IPS-15b (cell line): ENCODE measurements at regions not wholly inside any gene's neighbourhood (a gene's known extent, or its start where the extent isn't known, plus 50 kb on each side); places are given as distances from the start of the nearest gene placed in this dataset.
"Not testable (repeated sequence)": the region's sequence is repeated elsewhere in the genome, so short reads cannot be mapped to it uniquely, and the experiment has no call there.

Source experiments
- H3K27me3 ChIP-seq: one replicate; pipeline ENCODE4 v1.6.1; 2013; ENCODE audit warnings: low read length; ENCODE audit not compliant: control insufficient read depth, insufficient read depth
- H3K36me3 ChIP-seq: one replicate; pipeline ENCODE4 v1.6.1; 2013; ENCODE audit warnings: low read length; ENCODE audit not compliant: control insufficient read depth, insufficient read depth
- H3K4me1 ChIP-seq: one replicate; pipeline ENCODE4 v1.6.1; 2013; ENCODE audit warnings: mild to moderate bottlenecking, low read length; ENCODE audit not compliant: control insufficient read depth, insufficient read depth
- H3K4me3 ChIP-seq: one replicate; pipeline ENCODE4 v1.5.1; 2013; ENCODE audit warnings: low read depth, low read length
- H3K9ac ChIP-seq: one replicate; pipeline ENCODE4 v1.6.1; 2013; ENCODE audit warnings: low read depth, mild to moderate bottlenecking, low read length
- H3K9me3 ChIP-seq: one replicate; pipeline ENCODE4 v1.6.1; 2013; ENCODE audit warnings: mild to moderate bottlenecking, low read length; ENCODE audit not compliant: control insufficient read depth, insufficient read depth

GRCh38 chr4:111961026-111961425, 184.2 kb upstream of the FAM241A start:
- H3K4me1 ChIP-seq, H3K4me3 ChIP-seq, H3K9ac ChIP-seq, H3K27me3 ChIP-seq, H3K36me3 ChIP-seq, H3K9me3 ChIP-seq: not testable (repeated sequence)

- H3K9me3 ChIP-seq: no peaks in the 10 kb centered on the region
- H3K4me3 ChIP-seq: no peak overlapping the region
- H3K27me3 ChIP-seq: no peaks in the 10 kb centered on the region
- no peak overlapping the region for H3K9ac ChIP-seq
- H3K36me3 ChIP-seq: no peaks in the 10 kb centered on the region
- no peaks in the 10 kb centered on the region for H3K4me1 ChIP-seq
These were observed 183.4 kb upstream of the FAM241A start for GRCh38 chr4:111961809-111962208.

GRCh38 chr4:111963158-111963700, 182.0 kb upstream of the FAM241A start:
- Histone ChIP-seq H3K4me1 (no peaks in the 10 kb centered on the region), H3K9me3 (no peaks in the 10 kb centered on the region), H3K4me3 (no peak overlapping the region), H3K27me3 (no peaks in the 10 kb centered on the region), H3K9ac (no peak overlapping the region), H3K36me3 (no peaks in the 10 kb centered on the region)

GRCh38 chr4:111977419-111977965, 167.8 kb upstream of the FAM241A start:
- no peaks in the 10 kb centered on the region for H3K36me3 ChIP-seq
- no peak overlapping the region for H3K9ac ChIP-seq
- no peaks in the 10 kb centered on the region for H3K9me3 ChIP-seq
- no peaks in the 10 kb centered on the region for H3K27me3 ChIP-seq
- H3K4me3 ChIP-seq: no peak overlapping the region
- no peaks in the 10 kb centered on the region for H3K4me1 ChIP-seq

GRCh38 chr4:111979921-111980320, 165.3 kb upstream of the FAM241A start:
- no peaks in the 10 kb centered on the region for H3K36me3 ChIP-seq
- H3K4me1 ChIP-seq: no peaks in the 10 kb centered on the region
- H3K4me3 ChIP-seq: no peak overlapping the region
- H3K27me3 ChIP-seq: no peaks in the 10 kb centered on the region
- H3K9ac ChIP-seq: no peak overlapping the region
- H3K9me3 ChIP-seq: no peaks in the 10 kb centered on the region

- H3K9me3 ChIP-seq: no peaks in the 10 kb centered on the region
- H3K9ac ChIP-seq: no peak overlapping the region
- H3K27me3 ChIP-seq: no peaks in the 10 kb centered on the region
- H3K4me1 ChIP-seq: peaks cover 4% of the 10 kb centered on the region
- no peaks in the 10 kb centered on the region for H3K36me3 ChIP-seq
- H3K4me3 ChIP-seq: no peak overlapping the region
These were observed 163.2 kb upstream of the FAM241A start for GRCh38 chr4:111982089-111982488.

GRCh38 chr4:111984169-111984819, 161.0 kb upstream of the FAM241A start:
- Histone ChIP-seq H3K9ac (no peak overlapping the region), H3K4me1 (peaks cover 4% of the 10 kb centered on the region), H3K36me3 (no peaks in the 10 kb centered on the region), H3K27me3 (no peaks in the 10 kb centered on the region), H3K9me3 (no peaks in the 10 kb centered on the region), H3K4me3 (no peak overlapping the region)

GRCh38 chr4:111985426-111985825, 159.8 kb upstream of the FAM241A start:
- Histone ChIP-seq H3K9ac (no peak overlapping the region), H3K4me1 (peaks cover 4% of the 10 kb centered on the region), H3K4me3 (no peak overlapping the region), H3K9me3 (no peaks in the 10 kb centered on the region), H3K27me3 (no peaks in the 10 kb centered on the region), H3K36me3 (no peaks in the 10 kb centered on the region)

GRCh38 chr4:111986095-111986494, 159.2 kb upstream of the FAM241A start:
- H3K9me3 ChIP-seq: no peaks in the 10 kb centered on the region
- no peaks in the 10 kb centered on the region for H3K36me3 ChIP-seq
- H3K27me3 ChIP-seq: no peaks in the 10 kb centered on the region
- no peak overlapping the region for H3K9ac ChIP-seq
- no peak overlapping the region for H3K4me3 ChIP-seq
- peaks cover 4% of the 10 kb centered on the region for H3K4me1 ChIP-seq

GRCh38 chr4:111988514-111988913, 156.7 kb upstream of the FAM241A start:
- no peak overlapping the region for H3K9ac ChIP-seq
- H3K4me1 ChIP-seq: peaks cover 4% of the 10 kb centered on the region
- H3K27me3 ChIP-seq: no peaks in the 10 kb centered on the region
- H3K9me3 ChIP-seq: no peaks in the 10 kb centered on the region
- H3K36me3 ChIP-seq: no peaks in the 10 kb centered on the region
- no peak overlapping the region for H3K4me3 ChIP-seq

GRCh38 chr4:111989817-111990216, 155.4 kb upstream of the FAM241A start:
- Histone ChIP-seq H3K27me3 (no peaks in the 10 kb centered on the region), H3K9me3 (no peaks in the 10 kb centered on the region), H3K36me3 (no peaks in the 10 kb centered on the region), H3K4me1 (peaks cover 4% of the 10 kb centered on the region), H3K9ac (no peak overlapping the region), H3K4me3 (no peak overlapping the region)

- H3K4me3 ChIP-seq: no peak overlapping the region
- H3K4me1 ChIP-seq: no peaks in the 10 kb centered on the region
- no peaks in the 10 kb centered on the region for H3K27me3 ChIP-seq
- H3K9ac ChIP-seq: no peak overlapping the region
- no peaks in the 10 kb centered on the region for H3K36me3 ChIP-seq
- no peaks in the 10 kb centered on the region for H3K9me3 ChIP-seq
These were observed 154.1 kb upstream of the FAM241A start for GRCh38 chr4:111991163-111991562.
